ENCODE measurements at regions not wholly inside any gene's neighbourhood (a gene's known extent, or its start where the extent isn't known, plus 50 kb on each side); places are given as distances from the start of the nearest gene placed in this dataset.
"Not testable (repeated sequence)": the region's sequence is repeated elsewhere in the genome, so short reads cannot be mapped to it uniquely, and the experiment has no call there.

GRCh38 chr7:54255242-54255641 lies 286.9 kb upstream of the VSTM2A start:
- no peak for DNase-seq (ENCODE audit: low spot score)

GRCh38 chr7:54259185-54259584 lies 283.0 kb upstream of the VSTM2A start:
- no peak for DNase-seq (ENCODE audit: low spot score)

GRCh38 chr7:54260941-54261371 lies 281.2 kb upstream of the VSTM2A start:
- DNase-seq (ENCODE audit: low spot score): no peak

- DNase-seq (ENCODE audit: low spot score): no peak
Measured at GRCh38 chr7:54278847-54279246, 263.3 kb upstream of the VSTM2A start.

GRCh38 chr7:54292171-54292925 lies 249.8 kb upstream of the VSTM2A start:
- DNase-seq (ENCODE audit: low spot score): no peak

GRCh38 chr7:54299426-54299825 lies 242.7 kb upstream of the VSTM2A start:
- no peak for DNase-seq (ENCODE audit: low spot score)

- DNase-seq (ENCODE audit: low spot score): not testable (repeated sequence)
Measured at GRCh38 chr7:54315955-54316354, 226.2 kb upstream of the VSTM2A start.

GRCh38 chr7:54326592-54327167 lies 215.5 kb upstream of the VSTM2A start:
- DNase-seq (ENCODE audit: low spot score): no peak

GRCh38 chr7:54330216-54330800 lies 211.9 kb upstream of the VSTM2A start:
- peak; percentile 53 for DNase-seq (ENCODE audit: low spot score)

- peak; percentile 52 for DNase-seq (ENCODE audit: low spot score)
Measured at GRCh38 chr7:54331311-54331710, 210.9 kb upstream of the VSTM2A start.

GRCh38 chr7:54332301-54332700 lies 209.9 kb upstream of the VSTM2A start:
- DNase-seq (ENCODE audit: low spot score): no peak

- DNase-seq (ENCODE audit: low spot score): no peak
Measured at GRCh38 chr7:54333952-54334351, 208.2 kb upstream of the VSTM2A start.

- no peak for DNase-seq (ENCODE audit: low spot score)
Measured at GRCh38 chr7:54336800-54337199, 205.4 kb upstream of the VSTM2A start.

GRCh38 chr7:54337466-54337865 lies 204.7 kb upstream of the VSTM2A start:
- no peak for DNase-seq (ENCODE audit: low spot score)

GRCh38 chr7:54338319-54338718 lies 203.9 kb upstream of the VSTM2A start:
- DNase-seq (ENCODE audit: low spot score): no peak

- no peak for DNase-seq (ENCODE audit: low spot score)
Measured at GRCh38 chr7:54339073-54339472, 203.1 kb upstream of the VSTM2A start.

- no peak for DNase-seq (ENCODE audit: low spot score)
Measured at GRCh38 chr7:54342458-54342857, 199.7 kb upstream of the VSTM2A start.

GRCh38 chr7:54343511-54343910 lies 198.7 kb upstream of the VSTM2A start:
- no peak for DNase-seq (ENCODE audit: low spot score)

GRCh38 chr7:54345746-54346145 lies 196.4 kb upstream of the VSTM2A start:
- DNase-seq (ENCODE audit: low spot score): no peak

- DNase-seq (ENCODE audit: low spot score): no peak
Measured at GRCh38 chr7:54349229-54349628, 192.9 kb upstream of the VSTM2A start.

- no peak for DNase-seq (ENCODE audit: low spot score)
Measured at GRCh38 chr7:54354436-54354835, 187.7 kb upstream of the VSTM2A start.

- DNase-seq (ENCODE audit: low spot score): no peak
Measured at GRCh38 chr7:54355842-54356241, 186.3 kb upstream of the VSTM2A start.

GRCh38 chr7:54360075-54360840 lies 181.9 kb upstream of the VSTM2A start:
- no peak for DNase-seq (ENCODE audit: low spot score)

All from Ammon's horn (tissue), 1 donor.